ENCODE measurements at regions not wholly inside any gene's neighbourhood (a gene's known extent, or its start where the extent isn't known, plus 50 kb on each side); places are given as distances from the start of the nearest gene placed in this dataset.

DNA sequence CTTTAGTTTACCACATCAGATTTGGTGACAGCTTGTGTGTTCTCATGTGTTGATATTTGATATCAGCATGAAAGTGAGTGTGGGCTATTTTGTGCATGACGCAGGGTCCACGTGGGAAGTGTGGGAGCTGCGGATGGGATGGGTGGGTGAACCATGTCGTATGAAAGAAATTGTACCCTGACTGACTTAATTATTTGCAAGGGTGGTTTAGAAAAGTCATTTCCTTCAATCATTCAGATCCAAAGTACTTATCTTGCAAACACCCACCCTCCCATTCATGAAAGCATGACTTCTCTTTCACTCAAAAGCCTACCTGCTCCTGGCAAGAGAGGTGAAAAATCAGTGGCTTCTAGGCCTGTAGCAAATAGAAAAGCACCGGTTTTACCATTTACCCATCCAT lies 91.8 kb upstream of the BACH2 start:
- intact Hi-C loops (cut with micrococcal nuclease), result no loop called here
- TF ChIP-seq, protein P1, sequence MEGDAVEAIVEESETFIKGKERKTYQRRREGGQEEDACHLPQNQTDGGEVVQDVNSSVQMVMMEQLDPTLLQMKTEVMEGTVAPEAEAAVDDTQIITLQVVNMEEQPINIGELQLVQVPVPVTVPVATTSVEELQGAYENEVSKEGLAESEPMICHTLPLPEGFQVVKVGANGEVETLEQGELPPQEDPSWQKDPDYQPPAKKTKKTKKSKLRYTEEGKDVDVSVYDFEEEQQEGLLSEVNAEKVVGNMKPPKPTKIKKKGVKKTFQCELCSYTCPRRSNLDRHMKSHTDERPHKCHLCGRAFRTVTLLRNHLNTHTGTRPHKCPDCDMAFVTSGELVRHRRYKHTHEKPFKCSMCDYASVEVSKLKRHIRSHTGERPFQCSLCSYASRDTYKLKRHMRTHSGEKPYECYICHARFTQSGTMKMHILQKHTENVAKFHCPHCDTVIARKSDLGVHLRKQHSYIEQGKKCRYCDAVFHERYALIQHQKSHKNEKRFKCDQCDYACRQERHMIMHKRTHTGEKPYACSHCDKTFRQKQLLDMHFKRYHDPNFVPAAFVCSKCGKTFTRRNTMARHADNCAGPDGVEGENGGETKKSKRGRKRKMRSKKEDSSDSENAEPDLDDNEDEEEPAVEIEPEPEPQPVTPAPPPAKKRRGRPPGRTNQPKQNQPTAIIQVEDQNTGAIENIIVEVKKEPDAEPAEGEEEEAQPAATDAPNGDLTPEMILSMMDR (IDR thresholded peaks at IDR 0.05), result no peak
- Mint-ChIP-seq H3K9me3 (no peaks in the 10 kb centered on the region), H3K27ac (peak overlapping the region; percentile 31), H3K4me3 (no peak overlapping the region), H3K4me1 (peaks cover 71% of the 10 kb centered on the region), H3K36me3 (ENCODE audit: low read depth) (no peaks in the 10 kb centered on the region), H3K27me3 (no peaks in the 10 kb centered on the region)
- ChIA-PET CTCF (interaction anchor here (1.1 to 1.5 kb wide), 4 partner anchors 9 to 448 kb away, joined by 4 to 8 read pairs (median 4); no protein-coding TSS in a partner anchor), POLR2A (interaction anchor here (0.9 to 1.0 kb wide), 3 partner anchors 9 to 93 kb away, joined by 4 to 5 read pairs (median 4); no protein-coding TSS in a partner anchor)
- ATAC-seq (ENCODE audit: low read depth), result no peak
- DNase-seq, result no peak

DNA sequence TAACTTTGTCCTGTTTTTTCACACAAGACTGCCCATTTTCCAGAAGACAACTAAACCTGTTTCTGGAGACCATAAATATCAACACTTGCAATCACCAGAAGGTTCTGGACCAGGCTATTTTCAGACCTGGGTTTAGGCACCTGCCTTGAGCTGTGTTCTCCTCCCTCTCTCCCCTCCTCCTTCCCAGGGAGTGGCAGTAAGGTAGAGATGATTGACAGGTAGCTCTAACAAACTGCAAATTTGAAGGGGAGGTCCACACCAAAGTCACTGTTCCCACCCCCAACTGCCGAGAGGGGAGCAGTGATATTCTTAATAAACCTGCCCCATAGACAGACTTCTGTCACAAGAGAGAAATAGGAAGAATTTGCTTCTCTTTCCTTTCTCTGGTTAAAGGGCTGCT lies 91.2 kb upstream of the BACH2 start:
- no peaks in the 10 kb centered on the region for H3K9me3 Mint-ChIP-seq
- intact Hi-C loops (cut with micrococcal nuclease), result no loop called here
- TF ChIP-seq, protein P1 (IDR thresholded peaks at IDR 0.05), result no peak
- no peak for DNase-seq
- POLR2A ChIA-PET, result interaction anchor here (1.0 to 1.1 kb wide), 2 partner anchors 20 to 92 kb away, joined by 4 to 5 read pairs; no protein-coding TSS in a partner anchor
- no peaks in the 10 kb centered on the region for H3K27me3 Mint-ChIP-seq
- H3K36me3 Mint-ChIP-seq (ENCODE audit: low read depth), result no peaks in the 10 kb centered on the region
- H3K27ac Mint-ChIP-seq, result peak overlapping the region; percentile 31
- no peak for ATAC-seq (ENCODE audit: low read depth)
- H3K4me1 Mint-ChIP-seq, result peaks cover 71% of the 10 kb centered on the region
- H3K4me3 Mint-ChIP-seq, result no peak overlapping the region
- CTCF ChIA-PET, result interaction anchor here (0.6 to 1.5 kb wide), 4 partner anchors 9 to 447 kb away, joined by 3 to 5 read pairs (median 4); no protein-coding TSS in a partner anchor

DNA sequence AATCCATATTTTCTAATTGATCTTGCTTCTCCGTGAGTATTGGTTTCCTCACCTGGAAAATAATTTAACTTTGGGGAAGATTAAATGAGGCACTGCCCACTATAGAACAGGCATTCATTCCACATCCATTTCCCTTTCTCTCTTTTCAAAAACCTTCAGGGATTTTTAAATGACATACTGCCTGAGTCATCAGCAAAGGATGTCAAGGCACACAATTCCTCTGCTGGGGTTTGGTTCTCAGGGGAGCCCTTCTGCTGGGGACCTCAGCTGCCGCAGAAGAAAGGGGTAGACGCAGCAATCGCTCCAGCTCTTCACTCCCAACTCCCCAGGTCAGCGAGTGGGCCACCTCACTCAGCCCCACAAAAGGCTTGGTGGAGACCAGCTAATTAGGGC lies 90.7 kb upstream of the BACH2 start:
- Mint-ChIP-seq H3K4me3 (no peak overlapping the region), H3K27me3 (no peaks in the 10 kb centered on the region), H3K27ac (peak overlapping the region; percentile 35), H3K36me3 (ENCODE audit: low read depth) (no peaks in the 10 kb centered on the region), H3K4me1 (peaks cover 74% of the 10 kb centered on the region), H3K9me3 (no peaks in the 10 kb centered on the region)
- no peak for ATAC-seq (ENCODE audit: low read depth)
- POLR2A ChIA-PET, result interaction anchor here (1.1 kb wide), 1 partner anchor 20 kb away, joined by 4 read pairs; no protein-coding TSS in a partner anchor
- no peak for DNase-seq
- TF ChIP-seq, protein P1 (IDR thresholded peaks at IDR 0.05), result no peak
- intact Hi-C loops (cut with micrococcal nuclease), result no loop called here
- CTCF ChIA-PET, result interaction anchor here (0.6 to 1.5 kb wide), 3 partner anchors 92 to 447 kb away, joined by 3 to 4 read pairs (median 4); no protein-coding TSS in a partner anchor

DNA sequence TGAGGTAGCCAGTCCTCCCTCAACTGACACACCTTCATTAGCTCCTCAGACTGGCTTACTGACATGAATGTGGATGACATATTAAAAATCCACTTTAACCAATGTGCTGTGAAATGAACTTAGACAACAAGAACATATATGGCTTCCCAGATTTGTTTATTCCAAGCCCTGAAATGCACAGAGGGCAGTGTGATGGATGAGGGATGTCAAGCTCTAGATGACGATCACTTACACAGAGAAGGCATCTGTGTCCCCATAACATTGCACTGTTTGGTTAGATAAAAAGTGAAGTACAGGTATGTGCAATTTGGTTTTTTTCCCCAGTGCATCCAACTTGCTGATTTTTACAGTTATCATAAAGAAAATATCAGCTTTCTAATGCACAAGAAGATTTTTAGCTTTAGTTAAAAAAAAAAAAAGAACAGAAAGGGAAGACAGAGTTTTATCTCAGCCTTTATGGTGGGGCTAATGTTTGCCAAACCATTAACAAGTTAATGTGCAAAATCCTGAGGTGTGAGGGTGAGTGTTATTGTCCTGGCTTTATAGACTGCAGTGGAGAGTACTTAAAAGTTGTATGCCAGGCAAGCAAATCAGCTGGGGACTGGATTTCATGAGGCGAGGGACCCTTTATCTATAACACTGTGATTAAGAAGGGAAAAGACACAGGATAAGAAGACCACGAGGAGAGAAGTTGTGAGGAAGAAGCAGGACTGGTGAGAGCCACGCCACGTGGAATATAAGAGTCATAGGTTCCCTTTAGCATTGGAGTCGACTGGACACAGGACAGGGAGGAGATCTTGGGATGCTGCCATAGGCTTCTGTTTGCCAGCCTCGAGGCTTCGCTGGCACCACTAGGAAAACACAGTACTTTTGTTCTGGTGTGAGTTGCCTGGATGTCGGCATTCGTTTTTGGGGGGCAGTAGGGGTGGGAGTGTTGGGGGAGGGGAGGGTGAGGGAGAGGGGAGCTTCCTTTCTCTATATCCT lies 90.0 kb upstream of the BACH2 start:
- POLR2A ChIA-PET, result interaction anchor here (0.9 to 1.1 kb wide), 2 partner anchors 12 to 19 kb away, joined by 3 to 4 read pairs; no protein-coding TSS in a partner anchor
- TF ChIP-seq, protein P1 (IDR thresholded peaks at IDR 0.05), result no peak
- Mint-ChIP-seq H3K36me3 (ENCODE audit: low read depth) (no peaks in the 10 kb centered on the region), H3K4me3 (no peak overlapping the region), H3K27ac (peak overlapping the region; percentile 43), H3K4me1 (peaks cover 79% of the 10 kb centered on the region), H3K27me3 (no peaks in the 10 kb centered on the region), H3K9me3 (no peaks in the 10 kb centered on the region)
- CTCF ChIA-PET, result interaction anchor here (1.2 to 1.5 kb wide), 2 partner anchors 93 to 447 kb away, joined by 4 read pairs; no protein-coding TSS in a partner anchor
- DNase-seq (no peak), ATAC-seq (ENCODE audit: low read depth) (no peak)
- intact Hi-C loops (cut with micrococcal nuclease), result no loop called here

Measured in activated B cell treated with CpG ODN at 0.5 μM for 24 hours (primary cell).